ENCODE measurements at regions not wholly inside any gene's neighbourhood (a gene's known extent, or its start where the extent isn't known, plus 50 kb on each side); places are given as distances from the start of the nearest gene placed in this dataset.

- WGBS (ENCODE audit: extremely low coverage, insufficient coverage, low lambda C conversion rate), result no CpG with 5 or more reads among the region's 2 CpGs
- no peak overlapping the region for H2BK120ac ChIP-seq (ENCODE audit: low read depth, low read length)
Measured at GRCh38 chr2:220904015-220904414, 668.1 kb downstream of the EPHA4 start.

GRCh38 chr2:220913384-220913783 lies 658.7 kb downstream of the EPHA4 start:
- H2BK120ac ChIP-seq (ENCODE audit: low read depth, low read length), result no peak overlapping the region
- no peak for DNase-seq
- H3K4me2 ChIP-seq (ENCODE audit: low read length), result no peak overlapping the region

More at GRCh38 chr2:220904015-220904414, 668.1 kb downstream of the EPHA4 start:
- Histone ChIP-seq H3K4me1 (ENCODE audit: control insufficient read depth, low read depth, low read length) (no peaks in the 10 kb centered on the region), H2BK15ac (replicated peaks; ENCODE audit: low read depth) (no peak overlapping the region), H3K9ac (ENCODE audit: low read length) (no peak overlapping the region), H3K4me2 (ENCODE audit: low read length) (no peak overlapping the region), H3K4me3 (ENCODE audit: low read length) (no peak overlapping the region), H3K56ac (ENCODE audit: low read length) (no peak overlapping the region), H3K4ac (ENCODE audit: low read depth, low read length) (no peak overlapping the region), H3K23ac (ENCODE audit: low read length) (no peak overlapping the region), H3K36me3 (ENCODE audit: control insufficient read depth, insufficient read depth, low read length) (no peaks in the 10 kb centered on the region), H4K5ac (ENCODE audit: low read length) (no peak overlapping the region), H4K8ac (ENCODE audit: low read depth, low read length) (no peak overlapping the region), H2AK5ac (ENCODE audit: low read length) (no peak overlapping the region), H3K79me2 (ENCODE audit: control insufficient read depth, insufficient read depth, low read length) (no peaks in the 10 kb centered on the region), H3K27me3 (ENCODE audit: insufficient read depth, low read length, poor library complexity) (no peaks in the 10 kb centered on the region), H3K27ac (ENCODE audit: low read depth, low read length) (no peak overlapping the region), H3K79me1 (ENCODE audit: low read length) (no peaks in the 10 kb centered on the region), H3K18ac (ENCODE audit: low read length) (no peak overlapping the region), H2BK5ac (ENCODE audit: low read length) (no peak overlapping the region)
- DNase-seq, result peak; percentile 40

GRCh38 chr2:220915092-220915623 lies 656.9 kb downstream of the EPHA4 start:
- Histone ChIP-seq H3K4me2 (ENCODE audit: low read length) (no peak overlapping the region), H2BK120ac (ENCODE audit: low read depth, low read length) (no peak overlapping the region), H3K18ac (ENCODE audit: low read length) (no peak overlapping the region), H3K4me3 (ENCODE audit: low read length) (no peak overlapping the region), H3K4ac (ENCODE audit: low read depth, low read length) (no peak overlapping the region), H2BK15ac (replicated peaks; ENCODE audit: low read depth) (no peak overlapping the region), H3K79me2 (ENCODE audit: control insufficient read depth, insufficient read depth, low read length) (no peaks in the 10 kb centered on the region), H3K4me1 (ENCODE audit: control insufficient read depth, low read depth, low read length) (no peaks in the 10 kb centered on the region), H3K27me3 (ENCODE audit: insufficient read depth, low read length, poor library complexity) (no peaks in the 10 kb centered on the region), H3K27ac (ENCODE audit: low read depth, low read length) (no peak overlapping the region), H3K9ac (ENCODE audit: low read length) (no peak overlapping the region), H2AK5ac (ENCODE audit: low read length) (no peak overlapping the region), H3K36me3 (ENCODE audit: control insufficient read depth, insufficient read depth, low read length) (no peaks in the 10 kb centered on the region), H3K79me1 (ENCODE audit: low read length) (no peaks in the 10 kb centered on the region), H4K5ac (ENCODE audit: low read length) (no peak overlapping the region), H2BK5ac (ENCODE audit: low read length) (no peak overlapping the region), H4K8ac (ENCODE audit: low read depth, low read length) (no peak overlapping the region), H3K56ac (ENCODE audit: low read length) (no peak overlapping the region), H3K23ac (ENCODE audit: low read length) (no peak overlapping the region)
- no peak for DNase-seq
- WGBS (ENCODE audit: extremely low coverage, insufficient coverage, low lambda C conversion rate), result no CpG with 5 or more reads among the region's 2 CpGs

More at GRCh38 chr2:220913384-220913783, 658.7 kb downstream of the EPHA4 start:
- Histone ChIP-seq H3K56ac (ENCODE audit: low read length) (no peak overlapping the region), H3K27ac (ENCODE audit: low read depth, low read length) (no peak overlapping the region), H2BK15ac (replicated peaks; ENCODE audit: low read depth) (no peak overlapping the region), H2BK5ac (ENCODE audit: low read length) (no peak overlapping the region), H3K27me3 (ENCODE audit: insufficient read depth, low read length, poor library complexity) (no peaks in the 10 kb centered on the region), H3K79me2 (ENCODE audit: control insufficient read depth, insufficient read depth, low read length) (no peaks in the 10 kb centered on the region), H3K9ac (ENCODE audit: low read length) (no peak overlapping the region), H3K23ac (ENCODE audit: low read length) (no peak overlapping the region), H3K18ac (ENCODE audit: low read length) (no peak overlapping the region), H2AK5ac (ENCODE audit: low read length) (no peak overlapping the region), H3K36me3 (ENCODE audit: control insufficient read depth, insufficient read depth, low read length) (no peaks in the 10 kb centered on the region), H3K4ac (ENCODE audit: low read depth, low read length) (no peak overlapping the region), H4K5ac (ENCODE audit: low read length) (no peak overlapping the region), H3K79me1 (ENCODE audit: low read length) (no peaks in the 10 kb centered on the region), H4K8ac (ENCODE audit: low read depth, low read length) (no peak overlapping the region), H3K4me1 (ENCODE audit: control insufficient read depth, low read depth, low read length) (no peaks in the 10 kb centered on the region), H3K4me3 (ENCODE audit: low read length) (no peak overlapping the region)

- H3K23ac ChIP-seq (ENCODE audit: low read length), result no peak overlapping the region
- WGBS (ENCODE audit: extremely low coverage, insufficient coverage, low lambda C conversion rate), result no CpG with 5 or more reads among the region's 4 CpGs
- H3K4ac ChIP-seq (ENCODE audit: low read depth, low read length), result no peak overlapping the region
- no peaks in the 10 kb centered on the region for H3K36me3 ChIP-seq (ENCODE audit: control insufficient read depth, insufficient read depth, low read length)
- no peak overlapping the region for H2AK5ac ChIP-seq (ENCODE audit: low read length)
- H2BK120ac ChIP-seq (ENCODE audit: low read depth, low read length), result no peak overlapping the region
- no peaks in the 10 kb centered on the region for H3K27me3 ChIP-seq (ENCODE audit: insufficient read depth, low read length, poor library complexity)
- H4K8ac ChIP-seq (ENCODE audit: low read depth, low read length), result no peak overlapping the region
- no peak overlapping the region for H3K4me3 ChIP-seq (ENCODE audit: low read length)
- no peak overlapping the region for H3K9ac ChIP-seq (ENCODE audit: low read length)
- H3K79me2 ChIP-seq (ENCODE audit: control insufficient read depth, insufficient read depth, low read length), result no peaks in the 10 kb centered on the region
- no peak for DNase-seq
- no peak overlapping the region for H2BK15ac ChIP-seq (replicated peaks; ENCODE audit: low read depth)
- no peak overlapping the region for H2BK5ac ChIP-seq (ENCODE audit: low read length)
- H3K4me2 ChIP-seq (ENCODE audit: low read length), result no peak overlapping the region
- no peak overlapping the region for H4K5ac ChIP-seq (ENCODE audit: low read length)
- no peaks in the 10 kb centered on the region for H3K4me1 ChIP-seq (ENCODE audit: control insufficient read depth, low read depth, low read length)
- H3K18ac ChIP-seq (ENCODE audit: low read length), result no peak overlapping the region
- no peaks in the 10 kb centered on the region for H3K79me1 ChIP-seq (ENCODE audit: low read length)
- H3K56ac ChIP-seq (ENCODE audit: low read length), result no peak overlapping the region
- H3K27ac ChIP-seq (ENCODE audit: low read depth, low read length), result no peak overlapping the region
Measured at GRCh38 chr2:220916931-220917330, 655.2 kb downstream of the EPHA4 start.

- Histone ChIP-seq H3K79me2 (ENCODE audit: control insufficient read depth, insufficient read depth, low read length) (no peaks in the 10 kb centered on the region), H4K5ac (ENCODE audit: low read length) (no peak overlapping the region), H3K23ac (ENCODE audit: low read length) (no peak overlapping the region), H2BK5ac (ENCODE audit: low read length) (no peak overlapping the region), H3K4ac (ENCODE audit: low read depth, low read length) (no peak overlapping the region), H3K56ac (ENCODE audit: low read length) (no peak overlapping the region), H3K4me2 (ENCODE audit: low read length) (no peak overlapping the region), H4K8ac (ENCODE audit: low read depth, low read length) (no peak overlapping the region), H3K18ac (ENCODE audit: low read length) (no peak overlapping the region), H3K4me3 (ENCODE audit: low read length) (no peak overlapping the region), H3K79me1 (ENCODE audit: low read length) (no peaks in the 10 kb centered on the region), H3K27ac (ENCODE audit: low read depth, low read length) (no peak overlapping the region), H2BK120ac (ENCODE audit: low read depth, low read length) (no peak overlapping the region), H3K4me1 (ENCODE audit: control insufficient read depth, low read depth, low read length) (no peaks in the 10 kb centered on the region), H2BK15ac (replicated peaks; ENCODE audit: low read depth) (no peak overlapping the region), H3K27me3 (ENCODE audit: insufficient read depth, low read length, poor library complexity) (no peaks in the 10 kb centered on the region), H3K9ac (ENCODE audit: low read length) (no peak overlapping the region), H2AK5ac (ENCODE audit: low read length) (no peak overlapping the region), H3K36me3 (ENCODE audit: control insufficient read depth, insufficient read depth, low read length) (no peaks in the 10 kb centered on the region)
- no CpG with 5 or more reads among the region's 2 CpGs for WGBS (ENCODE audit: extremely low coverage, insufficient coverage, low lambda C conversion rate)
- no peak for DNase-seq
Measured at GRCh38 chr2:220930271-220931076, 641.6 kb downstream of the EPHA4 start.

- H4K8ac ChIP-seq (ENCODE audit: low read depth, low read length), result no peak overlapping the region
- no peak overlapping the region for H3K18ac ChIP-seq (ENCODE audit: low read length)
- H2BK120ac ChIP-seq (ENCODE audit: low read depth, low read length), result no peak overlapping the region
- no peak overlapping the region for H3K4me3 ChIP-seq (ENCODE audit: low read length)
- no peak overlapping the region for H2BK15ac ChIP-seq (replicated peaks; ENCODE audit: low read depth)
- no peak overlapping the region for H2BK5ac ChIP-seq (ENCODE audit: low read length)
- H3K79me2 ChIP-seq (ENCODE audit: control insufficient read depth, insufficient read depth, low read length), result no peaks in the 10 kb centered on the region
- DNase-seq, result no peak
- no peaks in the 10 kb centered on the region for H3K4me1 ChIP-seq (ENCODE audit: control insufficient read depth, low read depth, low read length)
- H3K79me1 ChIP-seq (ENCODE audit: low read length), result no peaks in the 10 kb centered on the region
- no peak overlapping the region for H3K4ac ChIP-seq (ENCODE audit: low read depth, low read length)
- no peak overlapping the region for H3K4me2 ChIP-seq (ENCODE audit: low read length)
- no peaks in the 10 kb centered on the region for H3K36me3 ChIP-seq (ENCODE audit: control insufficient read depth, insufficient read depth, low read length)
- H3K27me3 ChIP-seq (ENCODE audit: insufficient read depth, low read length, poor library complexity), result no peaks in the 10 kb centered on the region
- no peak overlapping the region for H4K5ac ChIP-seq (ENCODE audit: low read length)
- no peak overlapping the region for H3K27ac ChIP-seq (ENCODE audit: low read depth, low read length)
- H3K23ac ChIP-seq (ENCODE audit: low read length), result no peak overlapping the region
- no peak overlapping the region for H3K56ac ChIP-seq (ENCODE audit: low read length)
- no peak overlapping the region for H3K9ac ChIP-seq (ENCODE audit: low read length)
- H2AK5ac ChIP-seq (ENCODE audit: low read length), result no peak overlapping the region
Measured at GRCh38 chr2:220931491-220931890, 640.6 kb downstream of the EPHA4 start.

All from mesendoderm (in vitro differentiated cells).